Retina (tissue), 1 donor: ENCODE measurements at regions not wholly inside any gene's neighbourhood (a gene's known extent, or its start where the extent isn't known, plus 50 kb on each side); places are given as distances from the start of the nearest gene placed in this dataset.

Experiments used
- DNase-seq: peaks from one replicate; pipeline ENCODE4 v3.0.0-alpha.2; 2016

DNA sequence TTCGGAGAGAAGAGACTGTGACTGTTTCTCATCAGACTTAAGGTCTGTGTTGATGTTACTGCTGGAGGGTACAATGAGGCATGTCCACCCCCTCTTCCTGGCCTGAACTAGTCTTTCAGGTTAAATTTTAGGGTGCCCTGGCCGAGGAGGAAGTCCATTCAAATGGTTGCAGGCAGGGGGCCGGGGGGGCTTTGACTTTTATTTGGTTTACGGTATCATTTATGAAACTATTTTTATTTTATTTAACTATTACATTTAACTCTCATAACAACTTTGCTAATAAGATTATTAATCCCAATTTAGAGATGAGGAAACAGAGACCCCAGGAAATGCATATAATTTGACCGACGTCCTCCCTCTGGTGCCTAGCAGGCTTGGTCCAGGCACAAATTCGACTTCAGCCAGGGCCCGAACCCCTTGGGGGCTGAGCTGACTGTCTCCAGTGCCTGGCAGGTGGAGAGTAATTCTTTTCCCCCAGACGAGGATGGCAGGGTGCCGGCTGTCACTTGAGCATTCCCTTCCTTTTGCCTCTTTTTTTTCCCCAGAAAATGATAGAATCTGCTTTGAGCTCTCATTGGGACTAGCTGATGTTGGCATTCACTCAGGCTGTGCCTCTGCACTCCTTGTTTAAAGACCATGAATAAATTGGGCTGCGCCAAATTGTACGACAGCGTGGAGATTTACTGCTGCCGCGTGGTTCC lies 255.3 kb upstream of the SALL3 start:
- DNase-seq = no peak

DNA sequence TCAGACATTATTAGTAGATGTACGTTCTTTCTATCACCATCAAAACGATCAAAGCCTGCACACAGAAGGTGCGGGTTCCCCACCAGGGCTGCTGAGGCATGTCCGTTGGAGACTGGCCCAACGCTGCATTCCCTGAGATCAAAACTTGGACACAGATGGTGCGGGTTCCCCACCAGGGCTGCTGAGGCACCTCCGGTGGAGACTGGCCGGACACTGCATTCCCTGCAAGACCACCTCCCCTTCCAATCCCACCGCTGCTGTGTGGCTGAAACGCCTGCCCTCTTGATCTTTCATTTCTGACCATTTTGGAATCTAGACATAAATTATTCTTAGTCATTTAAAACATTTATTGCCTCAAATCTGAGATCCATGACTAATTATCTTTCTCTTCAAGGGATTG lies 254.2 kb upstream of the SALL3 start:
- DNase-seq = no peak

DNA sequence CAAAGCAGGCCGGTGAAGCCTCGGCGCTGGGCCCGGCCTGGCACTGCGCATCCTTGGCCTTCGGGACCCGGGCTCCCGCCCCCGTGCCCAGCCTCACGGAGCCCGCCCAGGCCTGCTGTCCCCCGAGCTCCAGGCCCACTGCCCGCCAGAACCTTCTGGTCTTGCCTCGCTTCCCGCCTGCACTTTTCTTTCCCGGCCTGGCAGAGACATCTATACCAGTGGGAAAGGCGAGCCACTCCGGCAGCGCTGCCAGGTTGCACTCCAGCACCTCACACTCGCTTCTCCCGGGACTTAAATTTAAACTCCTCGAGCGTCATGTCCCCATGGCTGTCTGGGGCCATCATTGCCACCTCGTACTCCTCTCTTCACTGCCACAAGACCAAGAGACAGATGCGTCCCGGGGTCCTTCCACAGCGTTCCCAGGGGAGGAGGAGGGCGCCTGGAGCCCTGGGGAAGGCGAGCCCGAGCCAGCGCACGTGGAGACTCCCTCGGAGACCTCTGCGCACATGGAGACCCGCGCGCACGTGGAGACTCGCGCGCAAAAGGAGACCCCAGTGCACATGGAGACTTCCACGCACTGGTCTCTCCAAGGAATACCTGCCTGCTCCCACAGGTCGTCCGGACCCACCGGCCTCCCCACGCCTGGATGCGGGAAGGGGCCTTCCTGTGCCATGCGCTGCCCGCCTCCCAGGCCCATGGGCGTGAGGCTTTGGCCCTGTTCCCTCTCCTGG lies 253.1 kb upstream of the SALL3 start:
- DNase-seq = no peak

DNA sequence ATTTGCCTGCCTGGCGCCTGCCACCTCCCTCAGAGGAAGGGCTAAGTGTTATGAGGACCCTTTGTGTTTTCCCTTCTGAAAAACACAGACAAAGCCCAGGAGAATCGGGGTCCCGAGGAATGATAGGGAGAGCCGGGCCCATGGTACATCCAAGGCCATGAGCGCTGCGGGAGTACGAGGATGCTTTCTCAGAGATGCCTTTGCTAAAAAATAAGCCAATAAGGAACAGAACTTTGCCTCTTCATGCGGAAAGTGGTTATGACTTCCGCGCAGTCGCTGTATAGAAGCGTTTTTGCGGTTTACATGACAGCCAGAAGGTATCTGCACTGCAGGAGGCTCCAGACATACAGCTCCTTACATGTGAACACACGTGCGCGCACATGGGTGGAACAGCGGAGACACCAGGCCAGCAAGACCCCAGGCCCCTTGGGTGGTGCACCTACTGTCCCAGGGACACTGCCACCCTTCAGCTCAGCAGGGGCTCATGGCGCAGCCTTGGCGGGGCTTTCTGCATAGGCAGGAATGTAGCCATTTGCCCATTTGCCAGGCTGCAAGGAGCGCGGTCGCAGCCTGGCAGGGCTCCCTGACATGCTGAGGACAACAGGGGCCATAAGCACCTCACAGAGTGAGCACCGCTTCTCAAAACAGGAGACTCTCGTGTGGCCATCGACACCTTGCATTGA lies 252.4 kb upstream of the SALL3 start:
- no peak for DNase-seq

DNA sequence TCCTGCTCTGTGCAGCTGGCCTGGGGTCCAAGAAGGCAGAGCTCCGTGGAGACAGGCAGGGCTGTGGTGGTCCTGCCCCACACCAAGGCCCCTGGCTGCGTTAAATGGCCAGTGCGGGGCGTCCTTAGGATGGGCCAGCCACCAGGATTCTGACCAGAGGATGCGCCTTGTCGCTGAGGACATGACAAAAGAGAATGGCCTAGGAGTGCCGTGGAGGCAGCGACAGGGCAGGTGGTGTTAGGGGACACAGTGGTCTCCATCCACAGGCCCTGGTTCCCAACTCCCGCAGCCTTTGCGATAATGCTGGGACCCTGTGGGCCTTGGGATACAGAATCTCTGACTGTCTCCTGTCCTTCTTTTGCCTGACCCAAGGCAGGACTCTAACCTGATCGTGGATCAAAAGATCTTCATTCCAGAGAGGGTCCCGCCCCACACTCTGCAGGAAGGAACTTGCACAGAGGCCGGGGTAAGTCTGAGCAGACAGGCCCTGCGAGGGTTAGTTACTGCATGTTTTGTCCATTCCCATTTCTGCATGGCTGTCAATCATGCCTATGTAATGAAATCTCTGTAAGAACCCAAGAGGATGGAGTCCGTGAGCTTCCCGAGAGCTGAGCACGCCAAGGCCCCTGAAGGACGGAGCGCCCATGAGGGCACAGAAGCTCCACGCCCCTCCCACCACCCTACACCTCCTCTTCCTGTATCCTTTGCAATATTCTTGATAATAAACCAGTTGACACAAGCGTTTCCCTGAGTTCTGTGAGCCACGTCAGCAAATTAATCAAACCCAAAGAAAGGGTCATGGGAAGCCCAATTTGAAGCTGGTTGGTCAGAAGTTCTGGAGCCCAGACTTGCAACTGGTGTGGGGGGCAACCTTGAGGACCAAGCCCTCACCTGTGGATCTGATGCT lies 251.5 kb upstream of the SALL3 start:
- DNase-seq = no peak

DNA sequence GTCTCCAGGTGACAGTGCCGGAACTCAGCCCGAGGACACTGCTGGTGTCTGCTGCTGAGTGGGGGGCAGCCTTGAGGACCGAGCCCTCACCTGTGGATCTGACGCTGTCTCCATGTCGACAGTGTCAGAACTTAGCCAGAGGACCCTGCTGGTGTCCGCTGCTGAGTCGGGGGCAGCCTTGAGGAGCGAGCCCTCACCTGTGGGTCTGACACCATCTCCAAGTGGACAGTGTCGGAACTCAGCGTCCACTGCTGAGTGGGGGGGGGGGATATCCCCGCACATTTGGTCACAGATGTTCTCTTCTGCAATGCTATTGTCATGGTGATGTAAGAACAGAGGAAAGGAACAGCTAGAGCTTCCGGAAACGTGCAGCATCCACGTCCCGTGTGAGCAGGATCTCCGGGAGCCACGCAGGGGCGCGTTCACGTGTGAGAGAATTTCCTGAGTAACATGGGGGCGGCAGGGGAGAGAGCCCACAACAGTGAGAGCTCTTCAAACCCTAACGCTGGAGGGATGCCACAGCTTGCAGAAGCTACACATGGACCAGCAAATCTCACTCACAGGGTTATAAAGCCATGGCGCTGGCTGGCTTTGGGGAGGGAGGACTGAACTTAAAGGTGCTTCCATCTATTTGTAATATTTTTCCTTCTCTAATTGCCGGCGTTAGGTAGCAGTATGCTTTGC lies 250.7 kb upstream of the SALL3 start:
- DNase-seq = no peak

DNA sequence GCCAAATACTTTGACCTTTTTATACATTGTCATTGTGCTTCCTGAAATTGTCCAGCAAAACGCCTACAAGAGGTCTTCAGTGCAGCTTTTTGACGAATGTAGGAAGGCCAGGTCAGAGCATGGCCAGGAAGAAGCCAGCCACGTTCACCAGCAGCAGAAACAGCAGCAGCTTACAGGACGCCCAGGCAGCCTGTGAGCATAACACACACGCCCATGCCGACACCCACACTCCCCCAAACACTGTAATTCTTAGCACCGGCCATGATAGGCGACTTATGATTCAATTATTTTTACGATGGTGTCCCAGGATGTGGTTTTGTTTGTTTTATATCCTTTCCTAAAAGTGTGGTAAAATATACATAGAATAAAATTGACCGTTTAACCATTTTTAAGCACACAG lies 249.1 kb upstream of the SALL3 start:
- no peak for DNase-seq

DNA sequence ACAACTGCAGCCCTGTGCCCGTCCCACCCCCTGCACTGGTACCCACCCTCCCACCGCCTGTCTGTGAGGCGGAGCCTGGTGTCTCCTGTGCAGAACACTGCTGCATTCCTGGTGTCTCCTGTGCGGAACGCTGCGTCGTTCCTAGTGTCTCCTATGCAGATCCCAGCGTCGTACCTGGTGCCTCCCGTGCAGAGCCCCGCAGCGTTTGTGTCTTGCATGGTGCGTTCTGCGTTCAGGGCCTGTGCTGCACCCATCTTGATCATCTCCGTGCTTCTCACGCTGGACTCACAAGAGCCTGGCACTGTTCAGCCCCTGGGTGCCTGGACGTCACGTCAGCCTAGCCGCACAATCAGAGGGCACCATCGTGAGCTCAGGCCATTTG lies 248.6 kb upstream of the SALL3 start:
- DNase-seq = no peak

DNA sequence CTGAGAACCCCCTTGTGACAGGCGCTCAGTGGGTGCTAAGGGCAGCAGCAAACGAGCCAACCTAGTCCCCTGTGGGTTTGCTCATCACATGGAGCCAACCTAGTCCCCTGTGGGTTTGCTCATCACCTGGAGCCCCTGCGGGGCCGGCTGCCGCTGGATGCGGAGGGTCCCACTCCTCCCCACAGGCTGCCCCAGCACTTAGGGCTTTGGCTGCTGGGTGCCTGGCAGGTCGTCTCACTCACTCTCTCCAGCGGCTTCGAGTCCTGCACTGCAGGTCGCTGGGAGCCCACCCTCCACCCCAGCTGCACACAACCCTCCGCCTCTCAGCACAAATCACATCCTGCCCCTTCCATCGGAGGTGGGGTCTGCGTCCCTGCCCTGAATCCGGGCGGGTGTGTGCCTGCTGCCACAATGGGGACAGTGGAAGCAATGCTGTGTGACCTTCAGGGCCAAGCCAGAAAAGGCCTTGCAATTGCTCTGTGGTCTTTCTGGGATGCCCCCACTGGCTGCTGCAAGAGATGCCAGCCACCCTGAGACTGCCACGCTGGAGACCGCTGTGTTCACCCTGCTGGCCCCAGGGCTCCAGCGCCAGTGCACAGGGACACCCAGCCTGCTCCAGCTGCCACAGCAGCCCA lies 248.1 kb upstream of the SALL3 start:
- DNase-seq = no peak

DNA sequence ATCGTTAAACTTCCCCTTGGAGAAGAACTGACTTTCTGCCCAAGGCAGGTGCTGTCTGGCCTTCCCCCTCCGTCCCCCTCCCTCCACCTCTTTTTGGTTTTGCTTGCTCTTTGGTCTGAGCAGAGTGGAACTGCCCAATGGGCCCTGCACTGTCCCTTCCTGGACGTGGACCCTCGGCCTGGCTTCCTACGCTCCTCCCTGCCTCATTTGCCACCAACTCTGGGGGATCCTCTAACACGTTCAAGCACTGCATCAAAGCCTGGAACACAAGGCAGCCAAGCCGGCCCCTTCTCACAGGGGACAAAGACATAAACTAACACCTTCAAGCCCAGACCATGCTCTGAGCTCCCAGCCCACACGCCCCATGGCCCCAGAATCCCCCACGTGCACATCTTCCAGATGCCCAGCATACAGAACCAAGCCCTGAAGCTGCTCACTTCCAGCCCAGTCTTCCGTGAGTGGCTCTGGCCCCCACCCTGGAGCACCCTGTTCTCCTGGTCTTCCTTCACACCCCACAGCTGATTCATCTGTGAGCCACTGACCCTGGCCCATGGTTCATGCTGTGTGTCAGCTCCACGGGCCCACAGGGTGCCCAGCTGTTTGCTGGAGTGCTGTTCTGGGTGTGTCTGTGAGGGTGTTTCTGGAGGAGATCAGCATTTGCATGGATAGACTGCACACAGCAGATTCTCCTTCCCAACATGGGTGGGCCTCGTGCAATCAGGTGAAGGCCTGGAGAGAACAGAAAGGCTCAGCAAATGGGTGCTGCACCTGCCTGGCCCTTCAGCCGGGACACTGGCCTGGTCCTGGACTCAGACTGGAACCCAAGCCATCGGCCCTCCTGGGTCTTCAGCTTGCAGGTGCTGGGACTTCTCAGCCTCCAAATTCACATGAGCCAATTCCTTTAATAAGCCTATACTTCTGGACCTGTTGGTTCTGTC lies 247.1 kb upstream of the SALL3 start:
- DNase-seq = no peak

DNA sequence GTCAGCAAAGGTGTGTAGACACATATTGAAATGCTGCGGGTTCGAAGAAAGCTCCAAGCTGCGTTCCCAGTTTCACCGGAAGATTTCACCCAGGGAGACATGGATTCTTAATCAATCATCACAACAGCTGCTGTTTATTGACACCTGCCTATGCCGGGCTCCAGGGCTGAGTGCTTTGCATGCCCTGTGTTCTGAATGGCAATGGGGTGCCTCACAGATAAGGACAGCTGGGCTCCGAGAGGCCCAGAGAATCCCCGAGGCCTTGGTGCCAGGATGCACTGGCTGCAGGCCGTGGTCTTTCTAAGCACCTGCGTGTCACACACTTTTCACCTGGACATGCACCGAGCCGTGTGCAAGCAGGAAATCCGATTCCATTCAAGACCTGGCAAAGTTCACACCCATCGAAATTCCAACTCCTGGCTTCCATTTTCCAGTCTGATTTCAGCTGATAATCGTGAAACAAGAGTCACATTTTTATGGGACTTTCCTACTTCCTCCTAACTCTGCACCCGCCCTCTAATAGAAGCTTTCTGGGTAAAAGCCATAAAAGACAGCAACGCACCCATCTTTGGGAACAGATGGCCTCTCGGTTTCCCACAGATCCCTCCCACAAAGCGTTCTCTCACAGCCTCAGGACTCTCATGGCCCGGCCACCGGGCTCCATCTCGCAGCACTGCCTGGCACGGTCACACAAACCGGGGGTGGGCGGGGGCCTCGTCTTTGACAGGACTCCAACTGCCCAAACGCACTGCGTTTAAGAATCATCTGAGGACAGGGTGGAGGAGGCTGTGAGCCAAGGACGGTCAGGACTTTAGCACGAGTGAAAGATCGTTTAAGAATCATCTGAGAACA lies 245.6 kb upstream of the SALL3 start:
- no peak for DNase-seq

DNA sequence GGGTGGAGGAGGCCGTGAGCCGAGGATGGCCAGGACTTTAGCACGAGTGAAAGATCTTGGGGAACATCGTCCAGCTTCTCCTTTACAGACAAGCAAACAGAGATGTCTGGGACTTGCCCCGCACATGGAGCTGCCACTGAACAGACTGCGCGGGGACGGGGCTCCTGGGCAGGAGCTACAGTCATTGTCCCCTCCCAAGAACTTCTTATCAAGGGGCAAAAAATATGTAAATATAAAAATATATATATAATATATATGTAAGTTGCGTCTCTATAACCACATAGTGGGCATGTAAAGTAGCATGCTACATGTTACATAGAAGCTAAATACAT lies 245.0 kb upstream of the SALL3 start:
- DNase-seq = no peak

DNA sequence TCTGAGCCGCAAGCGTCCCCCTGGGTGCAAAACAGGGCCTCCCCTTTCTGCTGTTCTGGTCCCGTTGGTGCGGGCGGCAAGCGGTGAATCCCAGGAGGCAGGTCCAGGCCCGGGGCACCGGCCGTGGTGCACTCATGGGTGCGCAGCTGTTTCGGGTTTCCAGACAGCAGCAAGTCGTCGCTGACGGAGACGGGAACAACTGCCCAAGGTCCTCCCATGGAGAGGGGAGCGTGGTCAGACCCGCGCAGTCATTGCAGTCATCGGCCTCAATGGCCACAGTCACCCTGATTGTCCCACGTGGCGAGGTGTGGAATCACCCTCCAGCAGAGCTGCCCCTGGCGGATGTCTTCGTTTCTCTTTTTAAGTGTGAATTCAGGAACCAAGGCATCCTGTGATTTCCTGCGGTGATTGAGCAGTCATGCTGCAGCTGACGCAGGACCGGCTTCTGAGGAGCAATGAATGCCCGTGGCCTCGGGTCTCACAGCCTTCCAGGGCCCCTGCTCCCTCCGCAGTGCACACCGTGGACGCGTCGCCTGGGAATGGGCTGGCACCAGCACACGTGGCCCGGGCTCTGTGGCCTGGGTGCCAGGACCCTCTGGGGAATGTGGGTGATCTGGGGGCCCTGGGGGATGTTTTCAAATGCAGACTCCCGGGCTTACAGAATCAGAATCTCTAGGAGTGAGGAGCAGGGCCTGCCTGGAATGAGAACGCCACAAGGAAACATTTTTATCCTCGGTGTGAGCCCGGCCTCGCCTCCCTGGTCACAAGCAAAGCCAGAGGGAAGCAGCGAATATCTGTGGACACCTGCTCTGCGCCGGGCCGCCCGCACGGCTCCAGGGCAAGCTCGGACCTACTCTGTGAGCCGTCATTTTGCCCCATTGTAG lies 244.2 kb upstream of the SALL3 start:
- DNase-seq = no peak

DNA sequence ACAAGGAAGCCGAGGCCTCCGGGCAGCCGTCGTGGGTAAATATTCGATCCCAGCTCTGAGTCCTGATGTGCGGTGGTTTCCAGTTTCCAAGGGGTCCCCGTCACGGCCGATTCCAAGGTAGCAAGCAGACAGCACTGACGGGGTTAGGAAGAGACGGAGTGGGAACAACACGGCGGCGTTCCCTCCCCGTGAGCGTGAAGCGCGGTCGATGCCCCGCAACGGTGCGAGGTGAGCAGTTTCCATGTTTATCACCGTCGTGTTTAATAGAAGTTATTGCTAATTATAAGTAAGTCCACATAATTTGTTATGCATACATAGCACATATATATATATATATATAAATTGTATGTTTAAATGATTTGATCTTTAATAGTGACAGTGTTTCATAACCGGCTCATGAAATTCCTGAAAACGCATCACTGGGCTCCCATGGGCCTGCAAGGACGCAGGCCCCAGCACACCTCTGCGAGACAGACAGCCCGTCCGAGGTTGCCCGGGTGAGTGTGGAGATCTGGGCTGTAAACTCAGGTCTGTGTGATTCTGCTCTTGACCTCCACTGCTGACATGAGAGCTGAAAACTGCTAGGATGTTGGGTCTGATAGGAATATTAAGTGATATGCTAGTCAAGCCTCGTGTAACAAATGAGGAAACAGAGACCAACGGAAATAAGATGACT lies 243.5 kb upstream of the SALL3 start:
- no peak for DNase-seq

DNA sequence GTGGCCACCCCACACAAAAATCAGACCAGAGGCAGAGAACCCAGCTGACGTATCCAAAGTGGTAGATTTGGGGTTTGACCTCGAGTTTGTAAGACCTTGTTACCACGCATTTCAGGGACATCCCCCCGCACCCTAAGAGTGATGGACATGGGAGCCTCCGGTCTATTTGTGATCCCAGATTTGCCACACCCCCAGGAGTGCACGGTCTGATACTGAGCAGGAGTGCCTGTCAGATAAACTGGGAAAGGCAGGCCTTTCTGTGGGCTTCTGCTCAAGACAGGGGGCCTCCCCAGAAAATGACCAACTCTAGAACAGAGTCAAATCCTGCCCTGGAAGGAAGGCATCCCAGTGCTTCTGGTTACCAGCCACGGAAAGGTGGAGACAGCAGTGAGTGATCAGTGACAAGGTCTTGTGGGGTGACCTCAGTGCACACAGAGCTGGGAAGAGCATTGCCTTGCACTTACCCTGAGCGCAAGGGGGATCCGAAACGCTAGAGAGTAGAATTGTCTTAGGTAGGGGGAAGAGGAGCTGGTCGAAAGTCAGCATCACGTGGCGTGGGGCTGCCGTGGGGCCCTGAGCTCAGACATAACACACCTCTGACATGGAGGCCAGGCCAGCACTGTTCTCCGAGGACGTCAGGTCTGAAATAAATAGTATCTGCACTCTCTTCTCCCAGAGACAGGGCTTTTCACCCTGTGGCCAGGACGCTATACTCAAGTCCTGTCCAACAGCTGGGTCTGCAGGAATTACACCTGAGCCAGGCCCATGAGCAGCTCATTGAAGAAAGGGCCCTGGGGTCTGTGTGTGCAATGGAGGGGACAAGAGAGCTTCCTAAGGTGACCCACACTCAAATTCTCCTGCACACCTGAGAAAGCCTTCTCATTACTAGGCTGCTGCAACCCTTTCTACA lies 242.4 kb upstream of the SALL3 start:
- no peak for DNase-seq

DNA sequence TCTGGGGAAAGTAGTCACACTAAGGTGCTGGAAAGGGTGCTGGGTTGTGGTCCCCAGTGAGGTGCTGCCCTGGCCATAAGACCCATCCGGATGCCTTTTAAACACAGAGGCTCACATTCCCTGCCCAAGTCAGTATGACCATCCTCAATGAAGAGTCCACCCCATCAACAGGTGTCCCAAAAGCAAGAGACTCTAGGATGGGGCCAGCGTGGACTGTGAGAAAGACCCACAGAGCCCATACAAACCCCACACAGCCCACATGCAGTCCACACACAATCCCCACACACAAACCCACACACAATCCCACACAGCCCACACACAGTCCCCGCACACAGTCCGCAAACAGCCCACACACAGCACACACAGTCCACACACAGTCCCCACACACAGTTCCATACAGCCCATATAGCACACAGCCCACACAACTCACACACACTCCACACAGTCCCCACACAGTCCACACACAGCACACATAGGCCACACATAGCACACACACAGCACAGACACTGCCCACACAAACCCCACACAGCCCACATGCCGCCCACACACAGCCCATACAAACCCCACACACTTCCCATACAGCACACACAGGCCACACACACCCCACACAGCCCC lies 241.4 kb upstream of the SALL3 start:
- DNase-seq = no peak

DNA sequence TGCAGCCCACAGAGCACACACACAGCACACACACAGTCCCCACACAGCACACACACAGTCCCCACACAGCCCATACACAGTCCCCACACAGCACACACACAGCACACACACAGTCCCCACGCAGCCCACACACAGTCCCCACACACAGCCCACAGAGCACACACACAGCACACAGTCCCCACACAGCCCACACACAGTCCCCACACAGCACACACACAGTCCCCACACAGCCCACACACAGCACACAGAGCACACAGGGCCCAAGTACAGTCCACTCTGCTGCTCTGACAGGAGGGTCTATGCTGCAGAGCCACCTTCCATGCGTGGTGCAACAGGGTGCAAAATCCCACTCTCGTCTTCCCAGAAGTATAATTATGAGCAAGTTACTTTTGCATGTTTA lies 240.5 kb upstream of the SALL3 start:
- DNase-seq = no peak
